KMS-11 (cell line): ENCODE measurements at regions not wholly inside any gene's neighbourhood (a gene's known extent, or its start where the extent isn't known, plus 50 kb on each side); places are given as distances from the start of the nearest gene placed in this dataset.

Experiments used
- H2AFZ ChIP-seq: fragments of 200-600 bp; sonication (generic); 2 replicates; pipeline ENCODE4 v1.6.1; 2016; ENCODE audit warnings: antibody characterized with exemption, mixed run types, low read depth
- H3K27ac ChIP-seq: fragments of 200-600 bp; sonication (generic); 2 replicates; pipeline ENCODE4 v1.6.1; 2016; ENCODE audit warnings: mild to moderate bottlenecking, mixed run types
- H3K27me3 ChIP-seq: fragments of 200-600 bp; sonication (generic); 2 replicates; pipeline ENCODE4 v1.6.1; 2017; ENCODE audit warnings: mild to moderate bottlenecking, low read depth, mixed run types, moderate library complexity; ENCODE audit not compliant: insufficient read depth
- H3K36me3 ChIP-seq: fragments of 200-600 bp; sonication (generic); 2 replicates; pipeline ENCODE4 v1.6.1; 2017; ENCODE audit warnings: mild to moderate bottlenecking, mixed run types; ENCODE audit not compliant: insufficient read depth
- H3K4me1 ChIP-seq: fragments of 200-600 bp; sonication (generic); 2 replicates; pipeline ENCODE4 v1.6.1; 2016; ENCODE audit warnings: mild to moderate bottlenecking, low read depth, mixed run types; ENCODE audit not compliant: poor library complexity, severe bottlenecking
- H3K4me2 ChIP-seq: fragments of 200-600 bp; sonication (generic); 2 replicates; pipeline ENCODE4 v1.7.0; 2016; ENCODE audit warnings: mild to moderate bottlenecking, mixed run types
- H3K4me3 ChIP-seq: fragments of 200-600 bp; sonication (generic); IDR thresholded peaks from 2 replicates; pipeline ENCODE4 v1.6.1; 2017; ENCODE audit warnings: low read depth, low read length, mixed read lengths; ENCODE audit not compliant: insufficient read depth
- H3K79me2 ChIP-seq: fragments of 200-600 bp; sonication (generic); 2 replicates; pipeline ENCODE4 v1.6.1; 2016; ENCODE audit warnings: low read depth, mixed run types; ENCODE audit not compliant: insufficient read depth
- H3K9ac ChIP-seq: fragments of 200-600 bp; sonication (generic); 2 replicates; pipeline ENCODE4 v1.6.1; 2016; ENCODE audit warnings: mild to moderate bottlenecking, mixed run types
- H4K20me1 ChIP-seq: fragments of 200-600 bp; sonication (generic); 2 replicates; pipeline ENCODE4 v1.6.1; 2016; ENCODE audit warnings: mild to moderate bottlenecking, mixed run types; ENCODE audit not compliant: insufficient read depth
- TF ChIP-seq, protein P1 (sequence below): fragments of 200-600 bp; sonication (generic); conservative IDR thresholded peaks from 2 replicates; pipeline ENCODE4 v1.6.1; 2017; ENCODE audit warnings: low read depth, mild to moderate bottlenecking, antibody characterized with exemption, low read length, moderate library complexity, mixed read lengths

- TF ChIP-seq, protein P1, sequence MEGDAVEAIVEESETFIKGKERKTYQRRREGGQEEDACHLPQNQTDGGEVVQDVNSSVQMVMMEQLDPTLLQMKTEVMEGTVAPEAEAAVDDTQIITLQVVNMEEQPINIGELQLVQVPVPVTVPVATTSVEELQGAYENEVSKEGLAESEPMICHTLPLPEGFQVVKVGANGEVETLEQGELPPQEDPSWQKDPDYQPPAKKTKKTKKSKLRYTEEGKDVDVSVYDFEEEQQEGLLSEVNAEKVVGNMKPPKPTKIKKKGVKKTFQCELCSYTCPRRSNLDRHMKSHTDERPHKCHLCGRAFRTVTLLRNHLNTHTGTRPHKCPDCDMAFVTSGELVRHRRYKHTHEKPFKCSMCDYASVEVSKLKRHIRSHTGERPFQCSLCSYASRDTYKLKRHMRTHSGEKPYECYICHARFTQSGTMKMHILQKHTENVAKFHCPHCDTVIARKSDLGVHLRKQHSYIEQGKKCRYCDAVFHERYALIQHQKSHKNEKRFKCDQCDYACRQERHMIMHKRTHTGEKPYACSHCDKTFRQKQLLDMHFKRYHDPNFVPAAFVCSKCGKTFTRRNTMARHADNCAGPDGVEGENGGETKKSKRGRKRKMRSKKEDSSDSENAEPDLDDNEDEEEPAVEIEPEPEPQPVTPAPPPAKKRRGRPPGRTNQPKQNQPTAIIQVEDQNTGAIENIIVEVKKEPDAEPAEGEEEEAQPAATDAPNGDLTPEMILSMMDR, result no peak
Observed at GRCh38 chr12:107355612-107356011, 262.3 kb upstream of the CRY1 start.

DNA sequence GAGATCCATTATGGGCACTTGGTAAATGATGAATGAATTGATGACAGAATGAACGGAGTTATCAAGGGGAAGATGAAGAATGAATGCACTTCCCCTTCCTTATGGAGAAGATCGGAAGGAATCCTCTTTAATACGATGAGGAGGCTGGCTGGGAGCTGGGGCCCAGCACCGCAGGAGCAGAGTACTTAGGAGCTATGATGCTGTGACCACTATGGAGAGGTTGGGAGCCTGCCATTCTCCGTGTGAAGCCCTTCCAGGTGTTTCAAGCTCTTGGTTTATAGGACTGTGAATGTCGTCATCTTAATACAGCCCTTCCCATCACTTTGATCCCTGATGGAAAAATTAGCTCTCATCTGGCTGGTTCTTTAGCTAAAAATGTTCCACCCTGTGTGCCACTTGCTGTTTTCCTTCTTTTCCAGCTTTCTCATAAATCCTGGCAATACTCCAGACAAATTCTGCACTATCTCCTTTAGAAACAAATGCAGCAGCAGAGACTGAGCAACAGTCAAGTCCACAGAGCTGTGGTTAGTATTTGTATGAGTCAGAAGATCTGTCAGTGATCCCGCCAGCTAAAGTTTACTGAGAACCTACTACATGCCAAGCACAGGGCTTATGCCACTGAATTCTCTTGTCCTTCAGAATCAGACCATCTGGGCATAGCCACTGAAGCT lies 263.1 kb upstream of the CRY1 start:
- no peak overlapping the region for H3K9ac ChIP-seq
- H2AFZ ChIP-seq, result no peak overlapping the region
- no peak overlapping the region for H3K27ac ChIP-seq
- no peaks in the 10 kb centered on the region for H3K27me3 ChIP-seq
- no peak overlapping the region for H3K4me2 ChIP-seq
- no peaks in the 10 kb centered on the region for H4K20me1 ChIP-seq
- H3K4me3 ChIP-seq, result no peak overlapping the region
- no peaks in the 10 kb centered on the region for H3K79me2 ChIP-seq
- TF ChIP-seq, protein P1, result no peak
- H3K36me3 ChIP-seq, result no peaks in the 10 kb centered on the region
- no peaks in the 10 kb centered on the region for H3K4me1 ChIP-seq

More at GRCh38 chr12:107355612-107356011, 262.3 kb upstream of the CRY1 start:
- Histone ChIP-seq H3K4me3 (no peak overlapping the region), H3K4me1 (no peaks in the 10 kb centered on the region), H2AFZ (no peak overlapping the region), H3K4me2 (no peak overlapping the region), H3K27ac (no peak overlapping the region), H3K9ac (no peak overlapping the region), H3K27me3 (no peaks in the 10 kb centered on the region), H3K36me3 (no peaks in the 10 kb centered on the region), H4K20me1 (no peaks in the 10 kb centered on the region), H3K79me2 (no peaks in the 10 kb centered on the region)

- Histone ChIP-seq H2AFZ (no peak overlapping the region), H3K9ac (no peak overlapping the region), H3K4me1 (no peaks in the 10 kb centered on the region), H3K4me3 (no peak overlapping the region), H3K79me2 (no peaks in the 10 kb centered on the region), H3K27me3 (no peaks in the 10 kb centered on the region), H3K4me2 (no peak overlapping the region), H3K27ac (no peak overlapping the region), H4K20me1 (no peaks in the 10 kb centered on the region), H3K36me3 (no peaks in the 10 kb centered on the region)
- TF ChIP-seq, protein P1, result no peak
Observed at GRCh38 chr12:107356937-107357295, 263.6 kb upstream of the CRY1 start.

- no peak overlapping the region for H3K4me2 ChIP-seq
- H3K79me2 ChIP-seq, result no peaks in the 10 kb centered on the region
- no peaks in the 10 kb centered on the region for H3K36me3 ChIP-seq
- H4K20me1 ChIP-seq, result no peaks in the 10 kb centered on the region
- H2AFZ ChIP-seq, result no peak overlapping the region
- no peaks in the 10 kb centered on the region for H3K4me1 ChIP-seq
- H3K9ac ChIP-seq, result no peak overlapping the region
- H3K27me3 ChIP-seq, result no peaks in the 10 kb centered on the region
- no peak overlapping the region for H3K4me3 ChIP-seq
- TF ChIP-seq, protein P1, result no peak
- no peak overlapping the region for H3K27ac ChIP-seq
Observed at GRCh38 chr12:107359382-107359781, 266.0 kb upstream of the CRY1 start.
